ENCODE measurements at regions not wholly inside any gene's neighbourhood (a gene's known extent, or its start where the extent isn't known, plus 50 kb on each side); places are given as distances from the start of the nearest gene placed in this dataset.

DNA sequence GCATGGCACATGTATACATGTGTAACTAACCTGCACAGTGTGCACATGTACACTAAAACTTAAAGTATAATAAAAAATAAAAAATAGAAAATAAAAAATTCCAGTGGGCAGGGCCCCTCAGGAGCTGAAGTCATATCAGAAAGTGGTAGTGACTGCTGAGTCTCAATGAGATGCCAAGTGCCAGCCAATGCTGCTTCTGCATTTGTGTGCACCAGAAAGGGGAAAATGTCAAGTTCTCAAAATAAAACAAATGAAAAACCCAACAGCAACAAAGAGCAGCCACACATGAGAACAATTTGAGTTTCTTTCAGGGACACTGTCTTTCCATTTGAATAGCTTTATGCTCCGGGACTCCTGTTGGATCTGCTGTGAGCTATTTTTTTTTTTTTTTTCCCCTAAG lies 117.2 kb upstream of the CCDC112 start:
- no peaks in the 10 kb centered on the region for H3K27me3 ChIP-seq (replicated peaks in 1 of 2; ENCODE audit: control insufficient read depth in 2 of 2, insufficient read depth in 2 of 2, low read length in 1 of 2)
- SMC1A ChIA-PET (ENCODE audit: uncharacterized antibody, unreplicated experiment): interaction anchor here (0.9 to 2.7 kb wide), 3 partner anchors 22 to 38 kb away, joined by 3 to 9 read pairs (median 4); no protein-coding TSS in a partner anchor
- POLR2A ChIA-PET: no interaction called here
- H3K79me2 ChIP-seq (ENCODE audit: control insufficient read depth, insufficient read depth, low read length): no peaks in the 10 kb centered on the region
- FAIRE-seq: no peak
- no peak overlapping the region for H3K9ac ChIP-seq (ENCODE audit: control insufficient read depth, insufficient read depth, low read length)
- H3K36me3 ChIP-seq (ENCODE audit: control insufficient read depth in 2 of 2, insufficient read depth in 2 of 2, low read length in 1 of 2): no peaks in the 10 kb centered on the region
- BruUV-seq (replicated peaks): no TSS peak
- no peaks in the 10 kb centered on the region for H3K4me1 ChIP-seq (ENCODE audit: control insufficient read depth, insufficient read depth, low read length)
- ATAC-seq: no peak
- DNase-seq (ENCODE audit: low read depth, low spot score): no peak
- CTCF ChIA-PET: interaction anchor here (1.1 kb wide), 1 partner anchor 174 kb away, joined by 3 read pairs; no protein-coding TSS in a partner anchor
- RAD21 ChIA-PET (ENCODE audit: unreplicated experiment): interaction anchor here (0.6 to 1.7 kb wide), 5 partner anchors 25 to 95 kb away, joined by 3 to 4 read pairs (median 4); no protein-coding TSS in a partner anchor
- H3K4me2 ChIP-seq (ENCODE audit: control insufficient read depth, insufficient read depth): no peak overlapping the region
- H4K20me1 ChIP-seq (ENCODE audit: control insufficient read depth, insufficient read depth): no peaks in the 10 kb centered on the region
- H3K9me3 ChIP-seq (replicated peaks; ENCODE audit: control insufficient read depth, insufficient read depth, low read length): no peaks in the 10 kb centered on the region
- H3K27ac ChIP-seq (ENCODE audit: control insufficient read depth, insufficient read depth): no peak overlapping the region
- no peak overlapping the region for H3K4me3 ChIP-seq
- in situ Hi-C loops (cut with MboI) (no loop called here), intact Hi-C loops (cut with micrococcal nuclease; ENCODE audit: unreplicated experiment) (no loop called here)
- 0% methylated on average over 1 of the region's 1 CpG for WGBS (ENCODE audit: insufficient coverage, insufficient replicate concordance, low lambda C conversion rate, missing lambda C conversion rate)
- H2AFZ ChIP-seq (ENCODE audit: control insufficient read depth, low read depth, low read length): no peak overlapping the region
- TF ChIP-seq, protein P1, sequence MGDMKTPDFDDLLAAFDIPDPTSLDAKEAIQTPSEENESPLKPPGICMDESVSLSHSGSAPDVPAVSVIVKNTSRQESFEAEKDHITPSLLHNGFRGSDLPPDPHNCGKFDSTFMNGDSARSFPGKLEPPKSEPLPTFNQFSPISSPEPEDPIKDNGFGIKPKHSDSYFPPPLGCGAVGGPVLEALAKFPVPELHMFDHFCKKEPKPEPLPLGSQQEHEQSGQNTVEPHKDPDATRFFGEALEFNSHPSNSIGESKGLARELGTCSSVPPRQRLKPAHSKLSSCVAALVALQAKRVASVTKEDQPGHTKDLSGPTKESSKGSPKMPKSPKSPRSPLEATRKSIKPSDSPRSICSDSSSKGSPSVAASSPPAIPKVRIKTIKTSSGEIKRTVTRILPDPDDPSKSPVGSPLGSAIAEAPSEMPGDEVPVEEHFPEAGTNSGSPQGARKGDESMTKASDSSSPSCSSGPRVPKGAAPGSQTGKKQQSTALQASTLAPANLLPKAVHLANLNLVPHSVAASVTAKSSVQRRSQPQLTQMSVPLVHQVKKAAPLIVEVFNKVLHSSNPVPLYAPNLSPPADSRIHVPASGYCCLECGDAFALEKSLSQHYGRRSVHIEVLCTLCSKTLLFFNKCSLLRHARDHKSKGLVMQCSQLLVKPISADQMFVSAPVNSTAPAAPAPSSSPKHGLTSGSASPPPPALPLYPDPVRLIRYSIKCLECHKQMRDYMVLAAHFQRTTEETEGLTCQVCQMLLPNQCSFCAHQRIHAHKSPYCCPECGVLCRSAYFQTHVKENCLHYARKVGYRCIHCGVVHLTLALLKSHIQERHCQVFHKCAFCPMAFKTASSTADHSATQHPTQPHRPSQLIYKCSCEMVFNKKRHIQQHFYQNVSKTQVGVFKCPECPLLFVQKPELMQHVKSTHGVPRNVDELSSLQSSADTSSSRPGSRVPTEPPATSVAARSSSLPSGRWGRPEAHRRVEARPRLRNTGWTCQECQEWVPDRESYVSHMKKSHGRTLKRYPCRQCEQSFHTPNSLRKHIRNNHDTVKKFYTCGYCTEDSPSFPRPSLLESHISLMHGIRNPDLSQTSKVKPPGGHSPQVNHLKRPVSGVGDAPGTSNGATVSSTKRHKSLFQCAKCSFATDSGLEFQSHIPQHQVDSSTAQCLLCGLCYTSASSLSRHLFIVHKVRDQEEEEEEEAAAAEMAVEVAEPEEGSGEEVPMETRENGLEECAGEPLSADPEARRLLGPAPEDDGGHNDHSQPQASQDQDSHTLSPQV (IDR thresholded peaks at IDR 0.05): no peak
- TF ChIP-seq MEF2A (IDR thresholded peaks at IDR 0.05; ENCODE audit: insufficient read depth, low read depth, low read length) (no peak), SUZ12 (IDR thresholded peaks at IDR 0.05; ENCODE audit: unreplicated experiment) (no peak), SMC3 (IDR thresholded peaks at IDR 0.05; ENCODE audit: borderline replicate concordance, low read length) (no peak), IRF3 (IDR thresholded peaks at IDR 0.05) (no peak), SRF (IDR thresholded peaks at IDR 0.05; ENCODE audit: low read depth in 2 of 2, low read length in 2 of 2) (no peak), IKZF1 (conservative IDR thresholded peaks at IDR 0.05) (no peak), POLR2AphosphoS2 (IDR thresholded peaks at IDR 0.05; ENCODE audit: low read depth, low read length) (no peak), SKIL (IDR thresholded peaks at IDR 0.05; ENCODE audit: low read depth, poor library complexity, severe bottlenecking) (no peak)
- TF ChIP-seq, protein P2, sequence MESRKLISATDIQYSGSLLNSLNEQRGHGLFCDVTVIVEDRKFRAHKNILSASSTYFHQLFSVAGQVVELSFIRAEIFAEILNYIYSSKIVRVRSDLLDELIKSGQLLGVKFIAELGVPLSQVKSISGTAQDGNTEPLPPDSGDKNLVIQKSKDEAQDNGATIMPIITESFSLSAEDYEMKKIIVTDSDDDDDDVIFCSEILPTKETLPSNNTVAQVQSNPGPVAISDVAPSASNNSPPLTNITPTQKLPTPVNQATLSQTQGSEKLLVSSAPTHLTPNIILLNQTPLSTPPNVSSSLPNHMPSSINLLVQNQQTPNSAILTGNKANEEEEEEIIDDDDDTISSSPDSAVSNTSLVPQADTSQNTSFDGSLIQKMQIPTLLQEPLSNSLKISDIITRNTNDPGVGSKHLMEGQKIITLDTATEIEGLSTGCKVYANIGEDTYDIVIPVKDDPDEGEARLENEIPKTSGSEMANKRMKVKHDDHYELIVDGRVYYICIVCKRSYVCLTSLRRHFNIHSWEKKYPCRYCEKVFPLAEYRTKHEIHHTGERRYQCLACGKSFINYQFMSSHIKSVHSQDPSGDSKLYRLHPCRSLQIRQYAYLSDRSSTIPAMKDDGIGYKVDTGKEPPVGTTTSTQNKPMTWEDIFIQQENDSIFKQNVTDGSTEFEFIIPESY (IDR thresholded peaks at IDR 0.05): no peak
- TF ChIP-seq, protein P3, sequence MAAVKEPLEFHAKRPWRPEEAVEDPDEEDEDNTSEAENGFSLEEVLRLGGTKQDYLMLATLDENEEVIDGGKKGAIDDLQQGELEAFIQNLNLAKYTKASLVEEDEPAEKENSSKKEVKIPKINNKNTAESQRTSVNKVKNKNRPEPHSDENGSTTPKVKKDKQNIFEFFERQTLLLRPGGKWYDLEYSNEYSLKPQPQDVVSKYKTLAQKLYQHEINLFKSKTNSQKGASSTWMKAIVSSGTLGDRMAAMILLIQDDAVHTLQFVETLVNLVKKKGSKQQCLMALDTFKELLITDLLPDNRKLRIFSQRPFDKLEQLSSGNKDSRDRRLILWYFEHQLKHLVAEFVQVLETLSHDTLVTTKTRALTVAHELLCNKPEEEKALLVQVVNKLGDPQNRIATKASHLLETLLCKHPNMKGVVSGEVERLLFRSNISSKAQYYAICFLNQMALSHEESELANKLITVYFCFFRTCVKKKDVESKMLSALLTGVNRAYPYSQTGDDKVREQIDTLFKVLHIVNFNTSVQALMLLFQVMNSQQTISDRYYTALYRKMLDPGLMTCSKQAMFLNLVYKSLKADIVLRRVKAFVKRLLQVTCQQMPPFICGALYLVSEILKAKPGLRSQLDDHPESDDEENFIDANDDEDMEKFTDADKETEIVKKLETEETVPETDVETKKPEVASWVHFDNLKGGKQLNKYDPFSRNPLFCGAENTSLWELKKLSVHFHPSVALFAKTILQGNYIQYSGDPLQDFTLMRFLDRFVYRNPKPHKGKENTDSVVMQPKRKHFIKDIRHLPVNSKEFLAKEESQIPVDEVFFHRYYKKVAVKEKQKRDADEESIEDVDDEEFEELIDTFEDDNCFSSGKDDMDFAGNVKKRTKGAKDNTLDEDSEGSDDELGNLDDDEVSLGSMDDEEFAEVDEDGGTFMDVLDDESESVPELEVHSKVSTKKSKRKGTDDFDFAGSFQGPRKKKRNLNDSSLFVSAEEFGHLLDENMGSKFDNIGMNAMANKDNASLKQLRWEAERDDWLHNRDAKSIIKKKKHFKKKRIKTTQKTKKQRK (IDR thresholded peaks at IDR 0.05; ENCODE audit: low read depth, low read length): no peak

Data from GM12878 (cell line).